Liver (tissue), 3 donors: ENCODE measurements at regions not wholly inside any gene's neighbourhood (a gene's known extent, or its start where the extent isn't known, plus 50 kb on each side); places are given as distances from the start of the nearest gene placed in this dataset.

ENCODE experiments used
- ATF3 ChIP-seq: IDR thresholded peaks from 2 replicates; pipeline ENCODE4 v1.6.1; 2016; ENCODE audit warnings: antibody characterized with exemption
- CTCF ChIP-seq: fragments of 150-350 bp; IDR thresholded peaks from 2 replicates; pipeline ENCODE4 v1.5.1; 2017; ENCODE audit warnings: improper control_type of control experiment, low read depth, low read length; ENCODE audit not compliant: missing input control
- EGR1 ChIP-seq, 2 donors: IDR thresholded peaks; 2 replicates each; pipeline ENCODE4 v1.6.1; 2016 to 2018; ENCODE audit warnings: antibody characterized with exemption in 2 of 2, low read depth in 2 of 2
- GABPA ChIP-seq, 2 donors: IDR thresholded peaks in 1 of 2; conservative IDR thresholded peaks in 1 of 2; 2 replicates each; pipeline ENCODE4 v1.6.1; 2016; ENCODE audit warnings: antibody characterized with exemption in 2 of 2, mild to moderate bottlenecking in 1 of 2, moderate library complexity in 1 of 2
- HNF4A ChIP-seq, 2 donors: conservative IDR thresholded peaks; 2 replicates each; pipeline ENCODE4 v1.6.1; 2016; ENCODE audit warnings: antibody characterized with exemption in 2 of 2, mild to moderate bottlenecking in 2 of 2
- JUND ChIP-seq, 2 donors: IDR thresholded peaks; 2 replicates each; pipeline ENCODE4 v1.6.1; 2016; ENCODE audit warnings: antibody characterized with exemption in 2 of 2
- MAX ChIP-seq: IDR thresholded peaks from 2 replicates; pipeline ENCODE4 v1.6.1; 2016; ENCODE audit warnings: antibody characterized with exemption
- NR2F2 ChIP-seq: IDR thresholded peaks from 2 replicates; pipeline ENCODE4 v1.6.1; 2016; ENCODE audit warnings: antibody characterized with exemption
- RAD21 ChIP-seq, 2 donors: IDR thresholded peaks; 2 replicates each; pipeline ENCODE4 v1.6.1; 2016; ENCODE audit warnings: antibody characterized with exemption in 2 of 2, mild to moderate bottlenecking in 2 of 2
- REST ChIP-seq: IDR thresholded peaks from 2 replicates; pipeline ENCODE4 v1.6.1; 2016; ENCODE audit warnings: antibody characterized with exemption, mild to moderate bottlenecking
- RXRA ChIP-seq, 2 donors: IDR thresholded peaks; 2 replicates each; pipeline ENCODE4 v1.6.1; 2017 to 2018; ENCODE audit warnings: antibody characterized with exemption in 2 of 2, mild to moderate bottlenecking in 1 of 2
- TAF1 ChIP-seq: conservative IDR thresholded peaks from 2 replicates; pipeline ENCODE4 v1.6.1; 2016; ENCODE audit warnings: antibody characterized with exemption, mild to moderate bottlenecking
- YY1 ChIP-seq: IDR thresholded peaks from 2 replicates; pipeline ENCODE4 v1.6.1; 2016; ENCODE audit warnings: antibody characterized with exemption, mild to moderate bottlenecking
- donor health status: healthy.
- donor health status: healthy.

GRCh38 chr22:49564054-49564453 is 263.6 kb downstream of the BRD1 start:
- TF ChIP-seq MAX (no peak), CTCF (no peak), YY1 (no peak), JUND (IDR thresholded peaks at IDR 0.05) (no peak), NR2F2 (no peak), ATF3 (no peak), REST (no peak), GABPA (IDR thresholded peaks at IDR 0.05 in 1 of 2, conservative IDR thresholded peaks at IDR 0.05 in 1 of 2) (no peak), TAF1 (no peak), RAD21 (IDR thresholded peaks at IDR 0.05) (no peak), RXRA (IDR thresholded peaks at IDR 0.05) (no peak), HNF4A (conservative IDR thresholded peaks at IDR 0.05) (no peak), EGR1 (IDR thresholded peaks at IDR 0.05; ENCODE audit: low read depth in 2 of 2) (no peak)
